Ishikawa (cell line): ENCODE measurements at regions not wholly inside any gene's neighbourhood (a gene's known extent, or its start where the extent isn't known, plus 50 kb on each side); places are given as distances from the start of the nearest gene placed in this dataset.

Source experiments
- CEBPB ChIP-seq: IDR thresholded peaks from 2 replicates; pipeline ENCODE4 v1.6.1; 2012
- CREB1 ChIP-seq: IDR thresholded peaks from 2 replicates; pipeline ENCODE4 v1.6.1; 2012; ENCODE audit warnings: low read depth
- EGR1 ChIP-seq: IDR thresholded peaks from 2 replicates; pipeline ENCODE4 v1.6.1; 2012
- EP300 ChIP-seq: IDR thresholded peaks from 2 replicates; pipeline ENCODE4 v1.6.1; 2012; ENCODE audit warnings: borderline replicate concordance
- FOXM1 ChIP-seq: IDR thresholded peaks from 2 replicates; pipeline ENCODE4 v1.6.1; 2012; ENCODE audit warnings: low read depth, borderline replicate concordance
- MAX ChIP-seq: IDR thresholded peaks from 2 replicates; pipeline ENCODE4 v1.6.1; 2012
- NFIC ChIP-seq: IDR thresholded peaks from 2 replicates; pipeline ENCODE4 v1.6.1; 2012
- RAD21 ChIP-seq: IDR thresholded peaks from 2 replicates; pipeline ENCODE4 v1.6.1; 2012; ENCODE audit warnings: low read depth
- REST ChIP-seq: IDR thresholded peaks from 2 replicates; pipeline ENCODE4 v1.6.1; 2012; ENCODE audit warnings: low read depth, mild to moderate bottlenecking
- TAF1 ChIP-seq: IDR thresholded peaks from 2 replicates; pipeline ENCODE4 v1.6.1; 2012; ENCODE audit warnings: low read depth, mild to moderate bottlenecking
- TCF12 ChIP-seq: IDR thresholded peaks from 2 replicates; pipeline ENCODE4 v1.6.1; 2012; ENCODE audit warnings: low read depth
- YY1 ChIP-seq: IDR thresholded peaks from 2 replicates; pipeline ENCODE4 v1.6.1; 2012; ENCODE audit warnings: low read depth
- ZBTB7A ChIP-seq: IDR thresholded peaks from 2 replicates; pipeline ENCODE4 v1.6.1; 2012; ENCODE audit warnings: low read depth
- TF ChIP-seq, protein P1 (sequence below): IDR thresholded peaks from 2 replicates; pipeline ENCODE4 v1.6.1; 2012

DNA sequence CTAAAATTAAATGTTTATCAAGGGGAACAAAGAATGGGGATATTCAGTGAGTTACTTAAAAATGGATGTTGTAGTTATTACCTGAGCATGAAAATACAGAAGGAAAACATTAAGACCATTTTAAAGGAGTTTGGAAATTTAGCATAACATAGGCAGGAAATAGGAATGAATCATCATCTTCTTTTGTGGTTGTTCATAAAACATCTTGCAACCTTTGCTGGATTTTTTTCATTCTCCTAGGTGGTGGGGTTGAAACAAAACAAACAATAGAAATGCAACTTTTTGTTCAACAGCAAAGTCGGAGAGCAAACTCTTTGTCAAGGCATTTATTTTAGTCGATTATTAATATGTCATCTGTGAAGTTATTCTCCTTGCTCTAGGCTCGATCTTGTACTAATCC is 275.1 kb downstream of the IPO8 start:
- TF ChIP-seq RAD21 (no peak), MAX (no peak), CEBPB (no peak), EP300 (no peak), YY1 (no peak), FOXM1 (no peak), TAF1 (no peak), TCF12 (no peak), ZBTB7A (no peak), REST (no peak), CREB1 (no peak), EGR1 (no peak), NFIC (no peak)
- TF ChIP-seq, protein P1, sequence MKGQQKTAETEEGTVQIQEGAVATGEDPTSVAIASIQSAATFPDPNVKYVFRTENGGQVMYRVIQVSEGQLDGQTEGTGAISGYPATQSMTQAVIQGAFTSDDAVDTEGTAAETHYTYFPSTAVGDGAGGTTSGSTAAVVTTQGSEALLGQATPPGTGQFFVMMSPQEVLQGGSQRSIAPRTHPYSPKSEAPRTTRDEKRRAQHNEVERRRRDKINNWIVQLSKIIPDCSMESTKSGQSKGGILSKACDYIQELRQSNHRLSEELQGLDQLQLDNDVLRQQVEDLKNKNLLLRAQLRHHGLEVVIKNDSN, result no peak
